HEK293 (cell line): ENCODE measurements at regions not wholly inside any gene's neighbourhood (a gene's known extent, or its start where the extent isn't known, plus 50 kb on each side); places are given as distances from the start of the nearest gene placed in this dataset.

Source experiments
- CTCF ChIA-PET: fragments of 350-600 bp; formaldehyde crosslinking; extraction: SDS; loops from one replicate; lab custom pipeline; 2021; ENCODE audit warnings: antibody characterized with exemption; lab: Yijun Ruan, JAX
- POLR2A ChIA-PET: fragments of 300-600 bp; formaldehyde crosslinking; extraction: SDS; loops from one replicate; lab custom pipeline; 2020; ENCODE audit warnings: antibody characterized with exemption, inconsistent platforms; lab: Yijun Ruan, JAX
- H3K27ac ChIP-seq: fragments of 200-500 bp; sonication (Bioruptor generic); 2 replicates; pipeline ENCODE4 v1.5.1; 2014; ENCODE audit warnings: low read depth, low read length, control low read depth, inconsistent platforms; ENCODE audit errors: extremely low read depth
- H3K36me3 ChIP-seq, 2 experiments: fragments of 200-500 bp in 1 of 2; sonication (Bioruptor generic) in 1 of 2; 1 replicate in 1 of 2; 2 replicates in 1 of 2; pipeline ENCODE4 v1.5.1; 2014 to 2017; ENCODE audit warnings: inconsistent platforms in 2 of 2, low read length in 2 of 2; ENCODE audit not compliant: control insufficient read depth in 2 of 2, insufficient read depth in 1 of 2
- H3K4me1 ChIP-seq: fragments of 200-500 bp; sonication (Bioruptor generic); 2 replicates; pipeline ENCODE4 v1.5.1; 2014; ENCODE audit warnings: mild to moderate bottlenecking, low read length, inconsistent platforms; ENCODE audit not compliant: control insufficient read depth, insufficient read depth
- H3K4me3 ChIP-seq: 2 replicates; pipeline ENCODE4 v1.5.1; 2011; ENCODE audit warnings: low read depth, mild to moderate bottlenecking, control low read depth, low read length, moderate library complexity
- H3K9me3 ChIP-seq: fragments of 200-500 bp; sonication (Bioruptor generic); 2 replicates; pipeline ENCODE4 v1.5.1; 2014; ENCODE audit warnings: low read depth, low read length, inconsistent platforms; ENCODE audit not compliant: control insufficient read depth, insufficient read depth
- FEZF1 ChIP-seq: fragments of 450-650 bp; formaldehyde crosslinking; IDR thresholded peaks from 2 replicates; pipeline ENCODE4 v1.5.1; 2016; ENCODE audit warnings: missing biosample characterization, missing genetic modification characterization
- GLIS2 ChIP-seq: fragments of 450-650 bp; formaldehyde crosslinking; IDR thresholded peaks from 2 replicates; pipeline ENCODE4 v1.5.1; 2016; ENCODE audit warnings: missing biosample characterization, missing genetic modification characterization
- MEIS1 ChIP-seq: sonication (generic); formaldehyde crosslinking; IDR thresholded peaks from 2 replicates; pipeline ENCODE4 v1.8.1; 2022; ENCODE audit warnings: missing genetic modification reagents, mild to moderate bottlenecking, borderline replicate concordance
- SCRT1 ChIP-seq: fragments of 450-650 bp; formaldehyde crosslinking; IDR thresholded peaks from 2 replicates; pipeline ENCODE4 v1.5.1; 2016; ENCODE audit warnings: missing biosample characterization, missing genetic modification characterization, borderline replicate concordance
- YY1 ChIP-seq: fragments of 450-650 bp; formaldehyde crosslinking; IDR thresholded peaks from 2 replicates; pipeline ENCODE4 v1.5.1; 2018; ENCODE audit warnings: missing biosample characterization, missing genetic modification characterization
- ZBTB1 ChIP-seq: fragments of 450-650 bp; formaldehyde crosslinking; IDR thresholded peaks from 2 replicates; pipeline ENCODE4 v1.5.1; 2016; ENCODE audit warnings: missing biosample characterization, missing genetic modification characterization
- ZBTB20 ChIP-seq: fragments of 450-650 bp; formaldehyde crosslinking; IDR thresholded peaks from 2 replicates; pipeline ENCODE4 v1.5.1; 2016; ENCODE audit warnings: missing biosample characterization, missing genetic modification characterization
- ZBTB7A ChIP-seq: fragments of 450-650 bp; formaldehyde crosslinking; IDR thresholded peaks from 2 replicates; pipeline ENCODE4 v1.5.1; 2016; ENCODE audit warnings: low read depth, missing biosample characterization, missing genetic modification characterization
- ZBTB8A ChIP-seq: fragments of 450-650 bp; formaldehyde crosslinking; IDR thresholded peaks from 2 replicates; pipeline ENCODE4 v1.5.1; 2016; ENCODE audit warnings: missing biosample characterization, missing genetic modification characterization
- ZNF132 ChIP-seq: fragments of 450-650 bp; formaldehyde crosslinking; IDR thresholded peaks from 2 replicates; pipeline ENCODE4 v1.5.1; 2017; ENCODE audit warnings: missing biosample characterization, missing genetic modification characterization, borderline replicate concordance
- ZNF169 ChIP-seq: fragments of 450-650 bp; formaldehyde crosslinking; IDR thresholded peaks from 2 replicates; pipeline ENCODE4 v1.5.1; 2016; ENCODE audit warnings: missing biosample characterization, missing genetic modification characterization
- ZNF221 ChIP-seq: fragments of 450-650 bp; formaldehyde crosslinking; IDR thresholded peaks from 2 replicates; pipeline ENCODE4 v1.5.1; 2017; ENCODE audit warnings: missing biosample characterization, missing genetic modification characterization, borderline replicate concordance
- ZNF324 ChIP-seq: fragments of 450-650 bp; formaldehyde crosslinking; IDR thresholded peaks from 2 replicates; pipeline ENCODE4 v1.5.1; 2016; ENCODE audit warnings: missing biosample characterization, missing genetic modification characterization
- ZNF404 ChIP-seq: fragments of 450-650 bp; formaldehyde crosslinking; IDR thresholded peaks from 2 replicates; pipeline ENCODE4 v1.5.1; 2017; ENCODE audit warnings: missing biosample characterization, missing genetic modification characterization
- ZNF544 ChIP-seq: fragments of 450-650 bp; formaldehyde crosslinking; IDR thresholded peaks from 2 replicates; pipeline ENCODE4 v1.5.0; 2017; ENCODE audit warnings: missing biosample characterization, missing genetic modification characterization
- ZNF549 ChIP-seq: fragments of 450-650 bp; IDR thresholded peaks from 2 replicates; pipeline ENCODE4 v1.5.1; 2018; ENCODE audit warnings: missing biosample characterization, missing genetic modification characterization, mild to moderate bottlenecking, inconsistent platforms, moderate library complexity
- ZNF555 ChIP-seq: fragments of 450-650 bp; formaldehyde crosslinking; conservative IDR thresholded peaks from 2 replicates; pipeline ENCODE4 v1.5.1; 2017; ENCODE audit warnings: missing biosample characterization, mild to moderate bottlenecking, missing genetic modification characterization, inconsistent platforms
- ZNF558 ChIP-seq: fragments of 450-650 bp; formaldehyde crosslinking; IDR thresholded peaks from 2 replicates; pipeline ENCODE4 v1.5.1; 2016; ENCODE audit warnings: missing biosample characterization, missing genetic modification characterization
- ZNF571 ChIP-seq: fragments of 450-650 bp; formaldehyde crosslinking; IDR thresholded peaks from 2 replicates; pipeline ENCODE4 v1.5.0; 2017; ENCODE audit warnings: missing biosample characterization, missing genetic modification characterization
- ZNF610 ChIP-seq: fragments of 450-650 bp; formaldehyde crosslinking; IDR thresholded peaks from 2 replicates; pipeline ENCODE4 v1.5.1; 2016; ENCODE audit warnings: missing biosample characterization, missing genetic modification characterization, borderline replicate concordance
- ZNF624 ChIP-seq: fragments of 450-650 bp; formaldehyde crosslinking; IDR thresholded peaks from 2 replicates; pipeline ENCODE4 v1.5.1; 2017; ENCODE audit warnings: missing biosample characterization, missing genetic modification characterization
- ZNF660 ChIP-seq: fragments of 450-650 bp; IDR thresholded peaks from 2 replicates; pipeline ENCODE4 v1.5.1; 2018; ENCODE audit warnings: missing biosample characterization, mild to moderate bottlenecking, missing genetic modification characterization
- ZNF776 ChIP-seq: fragments of 450-650 bp; formaldehyde crosslinking; IDR thresholded peaks from 2 replicates; pipeline ENCODE4 v1.5.0; 2017; ENCODE audit warnings: missing biosample characterization, missing genetic modification characterization, borderline replicate concordance
- ZNF791 ChIP-seq: fragments of 450-650 bp; formaldehyde crosslinking; IDR thresholded peaks from 2 replicates; pipeline ENCODE4 v1.5.1; 2016; ENCODE audit warnings: missing biosample characterization, missing genetic modification characterization
- TF ChIP-seq, protein P1 (sequence below): fragments of 450-650 bp; formaldehyde crosslinking; IDR thresholded peaks from 2 replicates; pipeline ENCODE4 v1.5.0; 2017; ENCODE audit warnings: missing biosample characterization, missing genetic modification characterization, borderline replicate concordance
- TF ChIP-seq, protein P2 (sequence below): fragments of 450-650 bp; formaldehyde crosslinking; IDR thresholded peaks from 2 replicates; pipeline ENCODE4 v1.5.1; 2017; ENCODE audit warnings: missing biosample characterization, missing genetic modification characterization
- TF ChIP-seq, protein P3 (sequence below): sonication (generic); formaldehyde crosslinking; IDR thresholded peaks from 2 replicates; pipeline ENCODE4 v1.8.1; 2022; ENCODE audit warnings: mild to moderate bottlenecking, moderate library complexity, missing genetic modification reagents
- TF ChIP-seq, protein P4 (sequence below): fragments of 450-650 bp; formaldehyde crosslinking; IDR thresholded peaks from 2 replicates; pipeline ENCODE4 v1.5.1; 2017; ENCODE audit warnings: missing biosample characterization, missing genetic modification characterization

DNA sequence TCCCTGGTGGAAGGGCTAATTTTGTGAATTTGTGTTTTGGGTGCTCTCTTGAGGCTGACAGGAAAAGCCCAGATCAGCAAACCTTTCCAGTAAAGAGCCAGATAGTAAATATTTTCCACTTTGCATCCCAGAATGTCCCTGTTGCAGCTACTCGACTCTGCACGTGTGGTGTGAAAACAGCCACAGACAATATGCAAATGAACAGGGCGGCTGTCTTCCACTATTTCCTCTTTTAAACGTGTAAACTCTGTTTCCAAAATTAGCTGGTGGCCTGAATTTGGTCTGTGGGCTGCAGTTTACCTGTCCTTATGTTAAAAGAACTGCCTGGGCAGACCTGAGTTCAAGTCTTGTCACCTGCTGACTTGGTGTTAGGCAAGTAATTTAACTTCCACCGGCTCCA is 202.7 kb downstream of the EDEM1 start:
- no peaks in the 10 kb centered on the region for H3K36me3 ChIP-seq
- H3K4me1 ChIP-seq: no peaks in the 10 kb centered on the region
- ChIA-PET CTCF (no interaction called here), POLR2A (no interaction called here)
- H3K4me3 ChIP-seq: no peak overlapping the region
- no peak overlapping the region for H3K27ac ChIP-seq
- TF ChIP-seq ZNF610: no peak
- TF ChIP-seq ZNF132: no peak
- no peak for TF ChIP-seq YY1
- TF ChIP-seq ZNF324: no peak
- TF ChIP-seq SCRT1 (tag by site-specific recombination): no peak
- TF ChIP-seq, protein P1, sequence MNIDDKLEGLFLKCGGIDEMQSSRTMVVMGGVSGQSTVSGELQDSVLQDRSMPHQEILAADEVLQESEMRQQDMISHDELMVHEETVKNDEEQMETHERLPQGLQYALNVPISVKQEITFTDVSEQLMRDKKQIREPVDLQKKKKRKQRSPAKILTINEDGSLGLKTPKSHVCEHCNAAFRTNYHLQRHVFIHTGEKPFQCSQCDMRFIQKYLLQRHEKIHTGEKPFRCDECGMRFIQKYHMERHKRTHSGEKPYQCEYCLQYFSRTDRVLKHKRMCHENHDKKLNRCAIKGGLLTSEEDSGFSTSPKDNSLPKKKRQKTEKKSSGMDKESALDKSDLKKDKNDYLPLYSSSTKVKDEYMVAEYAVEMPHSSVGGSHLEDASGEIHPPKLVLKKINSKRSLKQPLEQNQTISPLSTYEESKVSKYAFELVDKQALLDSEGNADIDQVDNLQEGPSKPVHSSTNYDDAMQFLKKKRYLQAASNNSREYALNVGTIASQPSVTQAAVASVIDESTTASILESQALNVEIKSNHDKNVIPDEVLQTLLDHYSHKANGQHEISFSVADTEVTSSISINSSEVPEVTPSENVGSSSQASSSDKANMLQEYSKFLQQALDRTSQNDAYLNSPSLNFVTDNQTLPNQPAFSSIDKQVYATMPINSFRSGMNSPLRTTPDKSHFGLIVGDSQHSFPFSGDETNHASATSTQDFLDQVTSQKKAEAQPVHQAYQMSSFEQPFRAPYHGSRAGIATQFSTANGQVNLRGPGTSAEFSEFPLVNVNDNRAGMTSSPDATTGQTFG (tag by site-specific recombination): no peak
- TF ChIP-seq ZBTB8A (tag by site-specific recombination): no peak
- TF ChIP-seq, protein P2, sequence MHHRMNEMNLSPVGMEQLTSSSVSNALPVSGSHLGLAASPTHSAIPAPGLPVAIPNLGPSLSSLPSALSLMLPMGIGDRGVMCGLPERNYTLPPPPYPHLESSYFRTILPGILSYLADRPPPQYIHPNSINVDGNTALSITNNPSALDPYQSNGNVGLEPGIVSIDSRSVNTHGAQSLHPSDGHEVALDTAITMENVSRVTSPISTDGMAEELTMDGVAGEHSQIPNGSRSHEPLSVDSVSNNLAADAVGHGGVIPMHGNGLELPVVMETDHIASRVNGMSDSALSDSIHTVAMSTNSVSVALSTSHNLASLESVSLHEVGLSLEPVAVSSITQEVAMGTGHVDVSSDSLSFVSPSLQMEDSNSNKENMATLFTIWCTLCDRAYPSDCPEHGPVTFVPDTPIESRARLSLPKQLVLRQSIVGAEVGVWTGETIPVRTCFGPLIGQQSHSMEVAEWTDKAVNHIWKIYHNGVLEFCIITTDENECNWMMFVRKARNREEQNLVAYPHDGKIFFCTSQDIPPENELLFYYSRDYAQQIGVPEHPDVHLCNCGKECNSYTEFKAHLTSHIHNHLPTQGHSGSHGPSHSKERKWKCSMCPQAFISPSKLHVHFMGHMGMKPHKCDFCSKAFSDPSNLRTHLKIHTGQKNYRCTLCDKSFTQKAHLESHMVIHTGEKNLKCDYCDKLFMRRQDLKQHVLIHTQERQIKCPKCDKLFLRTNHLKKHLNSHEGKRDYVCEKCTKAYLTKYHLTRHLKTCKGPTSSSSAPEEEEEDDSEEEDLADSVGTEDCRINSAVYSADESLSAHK: no peak
- TF ChIP-seq ZBTB20 (tag by site-specific recombination): no peak
- TF ChIP-seq ZNF571 (tag by site-specific recombination): no peak
- H3K9me3 ChIP-seq: no peaks in the 10 kb centered on the region

DNA sequence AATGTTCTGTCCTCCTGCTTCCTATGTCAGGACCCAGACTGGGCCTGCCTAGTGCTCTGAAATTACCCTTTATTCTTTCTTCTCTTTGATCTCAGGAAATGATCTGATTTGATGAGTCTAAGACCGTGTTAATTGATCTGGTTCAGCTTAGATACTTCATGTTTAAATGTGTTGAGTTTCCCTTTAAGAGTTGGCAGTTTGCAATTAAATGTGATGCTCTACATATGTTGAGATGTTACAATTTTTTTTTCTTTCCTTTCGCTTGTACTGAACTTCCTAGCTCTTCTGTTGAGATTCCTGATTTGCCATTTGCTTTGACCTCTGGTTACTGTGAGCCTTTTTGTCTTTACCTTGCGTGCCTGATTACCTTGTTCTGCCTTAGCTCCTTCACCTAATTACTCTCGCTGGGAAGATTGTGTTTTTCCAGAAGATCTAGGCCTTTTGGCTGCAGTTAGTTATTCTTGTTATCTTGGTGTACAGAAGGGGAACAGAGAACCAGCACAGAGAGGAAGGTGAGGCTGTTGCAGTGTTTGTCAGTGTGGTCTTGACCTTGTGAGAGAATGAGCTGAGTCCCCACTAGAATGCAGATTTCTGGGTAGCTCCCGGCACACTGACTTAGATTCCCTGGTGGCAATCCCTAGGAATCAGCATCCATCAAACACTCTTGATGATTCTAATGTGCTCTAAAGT is 203.6 kb downstream of the EDEM1 start:
- TF ChIP-seq, protein P3, sequence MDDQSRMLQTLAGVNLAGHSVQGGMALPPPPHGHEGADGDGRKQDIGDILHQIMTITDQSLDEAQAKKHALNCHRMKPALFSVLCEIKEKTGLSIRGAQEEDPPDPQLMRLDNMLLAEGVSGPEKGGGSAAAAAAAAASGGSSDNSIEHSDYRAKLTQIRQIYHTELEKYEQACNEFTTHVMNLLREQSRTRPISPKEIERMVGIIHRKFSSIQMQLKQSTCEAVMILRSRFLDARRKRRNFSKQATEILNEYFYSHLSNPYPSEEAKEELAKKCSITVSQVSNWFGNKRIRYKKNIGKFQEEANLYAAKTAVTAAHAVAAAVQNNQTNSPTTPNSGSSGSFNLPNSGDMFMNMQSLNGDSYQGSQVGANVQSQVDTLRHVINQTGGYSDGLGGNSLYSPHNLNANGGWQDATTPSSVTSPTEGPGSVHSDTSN: no peak
- TF ChIP-seq, protein P4, sequence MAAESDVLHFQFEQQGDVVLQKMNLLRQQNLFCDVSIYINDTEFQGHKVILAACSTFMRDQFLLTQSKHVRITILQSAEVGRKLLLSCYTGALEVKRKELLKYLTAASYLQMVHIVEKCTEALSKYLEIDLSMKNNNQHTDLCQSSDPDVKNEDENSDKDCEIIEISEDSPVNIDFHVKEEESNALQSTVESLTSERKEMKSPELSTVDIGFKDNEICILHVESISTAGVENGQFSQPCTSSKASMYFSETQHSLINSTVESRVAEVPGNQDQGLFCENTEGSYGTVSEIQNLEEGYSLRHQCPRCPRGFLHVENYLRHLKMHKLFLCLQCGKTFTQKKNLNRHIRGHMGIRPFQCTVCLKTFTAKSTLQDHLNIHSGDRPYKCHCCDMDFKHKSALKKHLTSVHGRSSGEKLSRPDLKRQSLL: no peak
- TF ChIP-seq ZNF555 (tag by site-specific recombination) (no peak), FEZF1 (no peak), ZBTB7A (tag by site-specific recombination) (no peak)
- Histone ChIP-seq H3K36me3 (no peaks in the 10 kb centered on the region), H3K4me3 (no peak overlapping the region), H3K27ac (no peak overlapping the region), H3K9me3 (no peaks in the 10 kb centered on the region), H3K4me1 (no peaks in the 10 kb centered on the region)
- ChIA-PET CTCF (no interaction called here), POLR2A (no interaction called here)

DNA sequence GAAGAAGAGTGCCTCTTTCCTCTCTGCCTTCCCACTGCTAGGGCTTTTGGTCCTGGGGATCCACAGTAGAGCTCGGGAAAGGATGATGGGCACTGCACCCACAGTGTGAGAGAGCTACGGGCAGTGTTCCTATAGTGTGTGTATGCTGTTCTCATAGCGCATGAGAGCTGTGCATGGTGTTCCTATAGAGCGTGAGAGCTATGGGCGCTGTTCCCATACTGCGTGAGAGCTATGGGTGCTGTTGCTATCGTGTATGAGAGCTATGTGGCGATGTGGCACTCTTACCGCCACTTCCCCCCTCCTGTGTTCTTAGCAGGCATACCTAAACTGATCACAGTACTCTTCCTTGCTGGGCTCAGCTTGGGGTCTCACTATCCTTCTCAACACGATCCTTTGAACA is 213.5 kb downstream of the EDEM1 start:
- no peaks in the 10 kb centered on the region for H3K9me3 ChIP-seq
- CTCF ChIA-PET: interaction anchor here (0.5 kb wide), 1 partner anchor 24 kb away, joined by 3 read pairs; no protein-coding TSS in a partner anchor
- POLR2A ChIA-PET: no interaction called here
- TF ChIP-seq ZNF404 (tag by site-specific recombination) (no peak), ZNF791 (tag by site-specific recombination) (no peak), ZNF544 (tag by site-specific recombination) (no peak), ZNF558 (tag by site-specific recombination) (no peak), ZNF549 (tag by site-specific recombination) (no peak), GLIS2 (tag by site-specific recombination) (no peak), ZNF221 (tag by site-specific recombination) (no peak), ZNF624 (no peak), MEIS1 (CRISPR knock-in tag) (no peak), ZNF776 (tag by site-specific recombination) (no peak), ZNF169 (tag by site-specific recombination) (no peak), ZNF660 (no peak), ZBTB1 (no peak)

More for the DNA sequence above, 213.5 kb downstream of the EDEM1 start:
- no peak overlapping the region for H3K27ac ChIP-seq
- H3K36me3 ChIP-seq: no peaks in the 10 kb centered on the region
- H3K4me3 ChIP-seq: no peak overlapping the region
- no peaks in the 10 kb centered on the region for H3K4me1 ChIP-seq
